H1 (cell line): ENCODE measurements at regions not wholly inside any gene's neighbourhood (a gene's known extent, or its start where the extent isn't known, plus 50 kb on each side); places are given as distances from the start of the nearest gene placed in this dataset.

Source experiments
- ATF2 ChIP-seq: IDR thresholded peaks from 2 replicates; pipeline ENCODE4 v1.6.1; 2012; ENCODE audit warnings: low read length, inconsistent platforms
- CHD7 ChIP-seq: fragments of 300-600 bp; sonication (generic); IDR thresholded peaks from 2 replicates; pipeline ENCODE4 v1.7.1; 2012; ENCODE audit warnings: low read length, moderate library complexity, mild to moderate bottlenecking, inconsistent platforms; ENCODE audit not compliant: insufficient replicate concordance
- CTCF ChIP-seq, 3 experiments: IDR thresholded peaks; 1 replicate in 2 of 3; 2 replicates in 1 of 3; pipeline versions ENCODE4 v1.5.1 to v1.6.1; 2011; ENCODE audit warnings: low read length in 3 of 3, mild to moderate bottlenecking in 3 of 3, inconsistent platforms in 2 of 3, low read depth in 1 of 3, moderate library complexity in 1 of 3; ENCODE audit not compliant: insufficient read depth in 1 of 3; ENCODE audit errors: control extremely low read depth in 1 of 3
- FOSL1 ChIP-seq: IDR thresholded peaks from 2 replicates; pipeline ENCODE4 v1.6.1; 2011; ENCODE audit warnings: mild to moderate bottlenecking, low read depth, low read length, moderate library complexity; ENCODE audit not compliant: insufficient read depth
- HDAC6 ChIP-seq: IDR thresholded peaks from one replicate; pipeline ENCODE4 v1.7.1; 2012; ENCODE audit warnings: low read depth, mild to moderate bottlenecking, inconsistent platforms, low read length, moderate library complexity
- KDM1A ChIP-seq: fragments of 200-600, 300-600 bp; sonication (generic); IDR thresholded peaks from 2 replicates; pipeline ENCODE4 v1.7.1; 2016; ENCODE audit warnings: mild to moderate bottlenecking, low read length, borderline replicate concordance
- RNF2 ChIP-seq: fragments of 200-900, 300-1000 bp; sonication (generic); IDR thresholded peaks from 2 replicates; pipeline ENCODE4 v1.7.1; 2016; ENCODE audit warnings: borderline replicate concordance, low read depth, mild to moderate bottlenecking, antibody characterized with exemption, low read length; ENCODE audit not compliant: poor library complexity, severe bottlenecking; ENCODE audit errors: missing control alignments
- SUZ12 ChIP-seq: fragments of 200-600 bp; sonication (generic); IDR thresholded peaks from 2 replicates; pipeline ENCODE4 v1.6.1; 2012; ENCODE audit warnings: mild to moderate bottlenecking, inconsistent platforms, low read length, moderate library complexity, mixed read lengths
- TAF7 ChIP-seq: optimal IDR thresholded peaks from 2 replicates; pipeline ENCODE3; 2011; ENCODE audit warnings: low read depth, mild to moderate bottlenecking, inconsistent platforms, low read length, moderate library complexity, borderline replicate concordance
- YY1 ChIP-seq: IDR thresholded peaks from 2 replicates; pipeline ENCODE4 v1.6.1; 2011; ENCODE audit warnings: low read depth, mild to moderate bottlenecking, low read length
- ZNF274 ChIP-seq: IDR thresholded peaks from 2 replicates; pipeline ENCODE4 v1.7.0; 2012; ENCODE audit warnings: low read length, borderline replicate concordance; ENCODE audit errors: extremely low read depth

- TF ChIP-seq CTCF (IDR thresholded peaks at IDR 0.05; ENCODE audit: control extremely low read depth in 1 of 3, insufficient read depth in 1 of 3, low read depth in 1 of 3, low read length in 3 of 3) (no peak), ZNF274 (no peak), ATF2 (no peak), TAF7 (no peak), YY1 (no peak), HDAC6 (no peak), SUZ12 (no peak), CHD7 (no peak), FOSL1 (no peak), KDM1A (no peak), RNF2 (no peak)
Observed at GRCh38 chr5:180437336-180437735, 56.8 kb upstream of the CNOT6 start.
